ENCODE measurements at regions not wholly inside any gene's neighbourhood (a gene's known extent, or its start where the extent isn't known, plus 50 kb on each side); places are given as distances from the start of the nearest gene placed in this dataset.

DNA sequence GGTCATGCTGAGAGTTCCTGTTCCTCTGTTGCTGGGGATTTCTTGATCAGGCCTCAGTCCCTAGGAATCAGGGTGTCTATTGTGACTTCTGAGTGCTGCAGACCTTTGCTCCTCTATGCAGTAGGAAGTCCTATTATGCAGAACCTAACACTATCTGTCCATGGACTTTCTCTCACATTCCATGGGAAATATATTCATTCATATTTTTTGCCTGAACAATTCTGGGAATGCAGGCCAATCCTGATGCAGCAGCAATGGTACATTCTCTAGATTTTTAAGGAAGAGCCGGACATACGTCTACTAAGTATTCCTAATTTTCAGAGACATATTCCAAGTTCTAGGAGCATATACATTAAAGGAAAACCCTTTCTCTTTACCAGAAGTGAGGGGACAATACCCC, 61.1 kb upstream of the C1orf87 start (continued):
- TF ChIP-seq ZNF274 (IDR thresholded peaks at IDR 0.05; ENCODE audit: low read length) = no peak
- no peak for TF ChIP-seq ZNF274 (tag by site-specific recombination; IDR thresholded peaks at IDR 0.05; ENCODE audit: borderline replicate concordance)

- no peak overlapping the region for H3K27ac ChIP-seq (ENCODE audit: extremely low read depth, low read depth, low read length)
- H3K4me3 ChIP-seq (ENCODE audit: low read depth, low read length) = no peak overlapping the region
- POLR2A ChIA-PET = no interaction called here
- CTCF ChIA-PET = interaction anchor here (0.7 kb wide), 1 partner anchor 147 kb away, joined by 6 read pairs; no protein-coding TSS in a partner anchor
- TF ChIP-seq, protein P1, sequence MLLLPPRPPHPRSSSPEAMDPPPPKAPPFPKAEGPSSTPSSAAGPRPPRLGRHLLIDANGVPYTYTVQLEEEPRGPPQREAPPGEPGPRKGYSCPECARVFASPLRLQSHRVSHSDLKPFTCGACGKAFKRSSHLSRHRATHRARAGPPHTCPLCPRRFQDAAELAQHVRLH (tag by site-specific recombination; IDR thresholded peaks at IDR 0.05) = no peak
- TF ChIP-seq MEIS1 (CRISPR knock-in tag; IDR thresholded peaks at IDR 0.05; ENCODE audit: borderline replicate concordance) (no peak), ZNF221 (tag by site-specific recombination; IDR thresholded peaks at IDR 0.05; ENCODE audit: borderline replicate concordance) (no peak), ZNF311 (tag by site-specific recombination; IDR thresholded peaks at IDR 0.05; ENCODE audit: borderline replicate concordance) (no peak), ZNF146 (tag by site-specific recombination; IDR thresholded peaks at IDR 0.05) (no peak), WT1 (tag by site-specific recombination; IDR thresholded peaks at IDR 0.05) (no peak), ZNF664 (tag by site-specific recombination; IDR thresholded peaks at IDR 0.05) (no peak), RBAK (tag by site-specific recombination; IDR thresholded peaks at IDR 0.05) (no peak), ZBTB1 (tag by site-specific recombination; IDR thresholded peaks at IDR 0.05) (no peak), ZNF175 (tag by site-specific recombination; IDR thresholded peaks at IDR 0.05) (no peak), KLF1 (tag by site-specific recombination; IDR thresholded peaks at IDR 0.05) (no peak), ZEB2 (tag by site-specific recombination; IDR thresholded peaks at IDR 0.05) (no peak), FEZF1 (tag by site-specific recombination; IDR thresholded peaks at IDR 0.05) (no peak), SP3 (tag by site-specific recombination; IDR thresholded peaks at IDR 0.05) (no peak), GLI2 (tag by site-specific recombination; IDR thresholded peaks at IDR 0.05; ENCODE audit: borderline replicate concordance, low read depth) (no peak), KLF10 (tag by site-specific recombination; IDR thresholded peaks at IDR 0.05) (no peak), ZNF707 (tag by site-specific recombination; IDR thresholded peaks at IDR 0.05) (no peak)
- TF ChIP-seq, protein P2, sequence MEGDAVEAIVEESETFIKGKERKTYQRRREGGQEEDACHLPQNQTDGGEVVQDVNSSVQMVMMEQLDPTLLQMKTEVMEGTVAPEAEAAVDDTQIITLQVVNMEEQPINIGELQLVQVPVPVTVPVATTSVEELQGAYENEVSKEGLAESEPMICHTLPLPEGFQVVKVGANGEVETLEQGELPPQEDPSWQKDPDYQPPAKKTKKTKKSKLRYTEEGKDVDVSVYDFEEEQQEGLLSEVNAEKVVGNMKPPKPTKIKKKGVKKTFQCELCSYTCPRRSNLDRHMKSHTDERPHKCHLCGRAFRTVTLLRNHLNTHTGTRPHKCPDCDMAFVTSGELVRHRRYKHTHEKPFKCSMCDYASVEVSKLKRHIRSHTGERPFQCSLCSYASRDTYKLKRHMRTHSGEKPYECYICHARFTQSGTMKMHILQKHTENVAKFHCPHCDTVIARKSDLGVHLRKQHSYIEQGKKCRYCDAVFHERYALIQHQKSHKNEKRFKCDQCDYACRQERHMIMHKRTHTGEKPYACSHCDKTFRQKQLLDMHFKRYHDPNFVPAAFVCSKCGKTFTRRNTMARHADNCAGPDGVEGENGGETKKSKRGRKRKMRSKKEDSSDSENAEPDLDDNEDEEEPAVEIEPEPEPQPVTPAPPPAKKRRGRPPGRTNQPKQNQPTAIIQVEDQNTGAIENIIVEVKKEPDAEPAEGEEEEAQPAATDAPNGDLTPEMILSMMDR (tag by site-specific recombination; IDR thresholded peaks at IDR 0.05) = no peak
- H3K9me3 ChIP-seq (ENCODE audit: control insufficient read depth, insufficient read depth, low read depth, low read length) = no peaks in the 10 kb centered on the region
- H3K4me1 ChIP-seq (ENCODE audit: control insufficient read depth, insufficient read depth, low read length) = no peaks in the 10 kb centered on the region
- H3K36me3 ChIP-seq (ENCODE audit: control insufficient read depth in 2 of 2, insufficient read depth in 1 of 2, low read length in 2 of 2) = no peaks in the 10 kb centered on the region
Measured at GRCh38 chr1:60133848-60134247, 60.3 kb upstream of the C1orf87 start.

GRCh38 chr1:60133000-60133673, 59.6 kb upstream of the C1orf87 start:
- ChIA-PET CTCF (interaction anchor here (0.7 kb wide), 1 partner anchor 148 kb away, joined by 6 read pairs; no protein-coding TSS in a partner anchor), POLR2A (no interaction called here)
- Histone ChIP-seq H3K9me3 (ENCODE audit: control insufficient read depth, insufficient read depth, low read depth, low read length) (no peaks in the 10 kb centered on the region), H3K4me3 (ENCODE audit: low read depth, low read length) (no peak overlapping the region), H3K4me1 (ENCODE audit: control insufficient read depth, insufficient read depth, low read length) (no peaks in the 10 kb centered on the region), H3K36me3 (ENCODE audit: control insufficient read depth in 2 of 2, insufficient read depth in 1 of 2, low read length in 2 of 2) (no peaks in the 10 kb centered on the region), H3K27ac (ENCODE audit: extremely low read depth, low read depth, low read length) (no peak overlapping the region)
- no peak for TF ChIP-seq ZSCAN18 (tag by site-specific recombination; IDR thresholded peaks at IDR 0.05)
- no peak for TF ChIP-seq ZNF561 (tag by site-specific recombination; IDR thresholded peaks at IDR 0.05; ENCODE audit: borderline replicate concordance)

All from HEK293 (cell line).